HG03097 (cell line): ENCODE measurements at regions not wholly inside any gene's neighbourhood (a gene's known extent, or its start where the extent isn't known, plus 50 kb on each side); places are given as distances from the start of the nearest gene placed in this dataset.

Source experiments
- ATAC-seq: cut with Tn5 transposase; IDR thresholded peaks from one replicate; pipeline ENCODE4 v1.9.1; 2021; ENCODE audit not compliant: unreplicated experiment, low FRiP score

- ATAC-seq = no peak
Measured at GRCh38 chr16:51640196-51640595, 489.1 kb upstream of the SALL1 start.

- ATAC-seq = no peak
Measured at GRCh38 chr16:51638339-51639135, 487.5 kb upstream of the SALL1 start.

- ATAC-seq = no peak
Measured at GRCh38 chr16:51637770-51638094, 486.7 kb upstream of the SALL1 start.

GRCh38 chr16:51636920-51637769, 486.1 kb upstream of the SALL1 start:
- no peak for ATAC-seq

- no peak for ATAC-seq
Measured at GRCh38 chr16:51635181-51635580, 484.1 kb upstream of the SALL1 start.

- no peak for ATAC-seq
Measured at GRCh38 chr16:51630076-51630475, 479.0 kb upstream of the SALL1 start.

GRCh38 chr16:51629576-51629975, 478.5 kb upstream of the SALL1 start:
- ATAC-seq = no peak

GRCh38 chr16:51624080-51624775, 473.2 kb upstream of the SALL1 start:
- ATAC-seq = no peak

- ATAC-seq = no peak
Measured at GRCh38 chr16:51621610-51622009, 470.5 kb upstream of the SALL1 start.

- no peak for ATAC-seq
Measured at GRCh38 chr16:51615141-51615540, 464.1 kb upstream of the SALL1 start.

GRCh38 chr16:51607201-51607651, 456.2 kb upstream of the SALL1 start:
- no peak for ATAC-seq

GRCh38 chr16:51596247-51596646, 445.2 kb upstream of the SALL1 start:
- ATAC-seq = no peak

GRCh38 chr16:51592535-51593300, 441.6 kb upstream of the SALL1 start:
- ATAC-seq = no peak

- ATAC-seq = no peak
Measured at GRCh38 chr16:51592001-51592501, 441.0 kb upstream of the SALL1 start.

GRCh38 chr16:51591480-51591879, 440.4 kb upstream of the SALL1 start:
- no peak for ATAC-seq

GRCh38 chr16:51579652-51580360, 428.7 kb upstream of the SALL1 start:
- no peak for ATAC-seq

- no peak for ATAC-seq
Measured at GRCh38 chr16:51577621-51578303, 426.7 kb upstream of the SALL1 start.

GRCh38 chr16:51576498-51577195, 425.6 kb upstream of the SALL1 start:
- no peak for ATAC-seq

GRCh38 chr16:51573191-51573590, 422.1 kb upstream of the SALL1 start:
- no peak for ATAC-seq
